Ovary (tissue), 3 donors: ENCODE measurements at regions not wholly inside any gene's neighbourhood (a gene's known extent, or its start where the extent isn't known, plus 50 kb on each side); places are given as distances from the start of the nearest gene placed in this dataset.

Source experiments
- CTCF ChIP-seq, 3 donors: fragments of 450-650 bp in 2 of 3; fragments of 200-600 bp in 1 of 3; IDR thresholded peaks; one replicate each; pipeline versions ENCODE4 v1.5.1 to v1.8.0; 2016 to 2022; ENCODE audit warnings: antibody characterized with exemption in 3 of 3, mild to moderate bottlenecking in 1 of 3
- EP300 ChIP-seq: sonication (generic); formaldehyde crosslinking; IDR thresholded peaks from one replicate; pipeline ENCODE4 v1.6.1; 2017; ENCODE audit warnings: antibody characterized with exemption
- POLR2A ChIP-seq: fragments of 450-650 bp; IDR thresholded peaks from one replicate; pipeline ENCODE4 v1.6.1; 2017; ENCODE audit warnings: antibody characterized with exemption, mild to moderate bottlenecking, moderate library complexity
- donor health status: DM: no; HTN: no; CAD: no.

DNA sequence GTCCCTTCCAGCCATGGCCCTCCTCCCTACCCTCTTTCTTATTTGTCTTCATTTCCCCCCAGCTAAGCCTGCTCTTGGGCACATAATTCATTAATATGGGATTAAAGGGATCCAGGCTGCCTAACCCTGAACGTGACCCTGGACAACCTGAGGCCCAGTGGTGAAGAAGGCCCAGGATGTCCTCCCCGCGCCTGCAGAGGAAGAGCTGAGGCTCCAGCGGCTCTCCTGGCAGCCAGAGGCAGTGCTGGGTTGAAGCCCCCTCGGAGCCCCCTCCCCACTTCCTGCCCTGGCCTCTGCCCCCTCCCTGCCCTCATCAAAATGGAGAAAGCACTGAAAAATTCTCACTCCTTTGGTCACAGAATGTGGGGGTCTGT, 96.5 kb upstream of the ATP2B2 start:
- no peak for TF ChIP-seq POLR2A
- no peak for TF ChIP-seq CTCF (IDR thresholded peaks at IDR 0.05)
- no peak for TF ChIP-seq EP300
